Fibroblast of lung (primary cell): ENCODE measurements at regions not wholly inside any gene's neighbourhood (a gene's known extent, or its start where the extent isn't known, plus 50 kb on each side); places are given as distances from the start of the nearest gene placed in this dataset.

Experiments used
- DNase-seq, 2 donors: peaks; one replicate each; pipeline versions ENCODE4 v3.0.0 to v3.0.0-alpha.2; 2010; ENCODE audit warnings: low read depth in 2 of 2
- H2AFZ ChIP-seq: 2 replicates; pipeline ENCODE4 v1.5.1; 2012; ENCODE audit warnings: low read length, control low read depth, inconsistent platforms
- H3K27ac ChIP-seq: 2 replicates; pipeline ENCODE4 v1.5.1; 2011; ENCODE audit warnings: low read length, control low read depth; ENCODE audit not compliant: insufficient read depth
- H3K27me3 ChIP-seq: 2 replicates; pipeline ENCODE4 v1.5.1; 2011; ENCODE audit warnings: mild to moderate bottlenecking, low read length; ENCODE audit not compliant: control insufficient read depth, insufficient read depth
- H3K36me3 ChIP-seq: 2 replicates; pipeline ENCODE4 v1.5.1; 2011; ENCODE audit warnings: low read length; ENCODE audit not compliant: control insufficient read depth, insufficient read depth
- H3K4me1 ChIP-seq: 2 replicates; pipeline ENCODE4 v1.5.1; 2011; ENCODE audit warnings: low read length; ENCODE audit not compliant: control insufficient read depth, insufficient read depth; ENCODE audit errors: extremely low read depth
- H3K4me2 ChIP-seq: 2 replicates; pipeline ENCODE4 v1.5.1; 2011; ENCODE audit warnings: low read length, control low read depth; ENCODE audit not compliant: insufficient read depth; ENCODE audit errors: extremely low read depth
- H3K4me3 ChIP-seq, 4 experiments: fragments of 200-600 bp in 1 of 4; sonication (generic) in 1 of 4; replicated peaks in 1 of 4; 2 replicates each; pipeline ENCODE4 v1.5.1; 2011 to 2016; ENCODE audit warnings: low read length in 4 of 4, low read depth in 3 of 4, mild to moderate bottlenecking in 3 of 4, control low read depth in 2 of 4, inconsistent platforms in 1 of 4, mixed read lengths in 1 of 4; ENCODE audit not compliant: insufficient read depth in 1 of 4; ENCODE audit errors: control extremely low read depth in 1 of 4
- H3K79me2 ChIP-seq: 2 replicates; pipeline ENCODE4 v1.5.1; 2012; ENCODE audit warnings: mild to moderate bottlenecking, low read length, inconsistent platforms; ENCODE audit not compliant: control insufficient read depth, insufficient read depth
- H3K9ac ChIP-seq: 2 replicates; pipeline ENCODE4 v1.5.1; 2011; ENCODE audit warnings: mild to moderate bottlenecking, low read length, control low read depth; ENCODE audit not compliant: insufficient read depth
- H3K9me3 ChIP-seq: 2 replicates; pipeline ENCODE4 v1.5.1; 2012; ENCODE audit warnings: low read depth, low read length; ENCODE audit not compliant: control insufficient read depth, insufficient read depth
- H4K20me1 ChIP-seq: 2 replicates; pipeline ENCODE4 v1.5.1; 2011; ENCODE audit warnings: low read length; ENCODE audit not compliant: control insufficient read depth, insufficient read depth; ENCODE audit errors: extremely low read depth
- CTCF ChIP-seq, 2 donors: IDR thresholded peaks in 1 of 2; conservative IDR thresholded peaks in 1 of 2; 1 replicate in 1 of 2; 2 replicates in 1 of 2; pipeline ENCODE4 v1.5.1; 2011 to 2012; ENCODE audit warnings: low read length in 2 of 2, control low read depth in 1 of 2, inconsistent platforms in 1 of 2, low read depth in 1 of 2, mild to moderate bottlenecking in 1 of 2
- EZH2 ChIP-seq: IDR thresholded peaks from 2 replicates; pipeline ENCODE4 v1.5.1; 2012; ENCODE audit warnings: low read length, control low read depth, mild to moderate bottlenecking; ENCODE audit errors: missing control alignments

GRCh38 chr6:76839505-76839904, 623.8 kb downstream of the HTR1B start:
- H3K4me1 ChIP-seq: no peaks in the 10 kb centered on the region
- no peaks in the 10 kb centered on the region for H3K27me3 ChIP-seq
- H3K4me3 ChIP-seq: no peak overlapping the region
- H3K79me2 ChIP-seq: no peaks in the 10 kb centered on the region
- H3K27ac ChIP-seq: no peak overlapping the region
- no peak for DNase-seq
- H3K36me3 ChIP-seq: no peaks in the 10 kb centered on the region
- TF ChIP-seq CTCF (conservative IDR thresholded peaks at IDR 0.05 in 1 of 2, IDR thresholded peaks at IDR 0.05 in 1 of 2; ENCODE audit: low read depth in 1 of 2, low read length in 2 of 2) (no peak), EZH2 (no peak)
- H2AFZ ChIP-seq: no peak overlapping the region
- H3K4me2 ChIP-seq: no peak overlapping the region
- no peaks in the 10 kb centered on the region for H4K20me1 ChIP-seq
- H3K9me3 ChIP-seq: no peaks in the 10 kb centered on the region
- no peak overlapping the region for H3K9ac ChIP-seq

GRCh38 chr6:76837564-76837963, 625.7 kb downstream of the HTR1B start:
- Histone ChIP-seq H3K9me3 (no peaks in the 10 kb centered on the region), H3K79me2 (no peaks in the 10 kb centered on the region)

GRCh38 chr6:76835695-76836094, 627.6 kb downstream of the HTR1B start:
- H3K27me3 ChIP-seq: no peaks in the 10 kb centered on the region
- H3K36me3 ChIP-seq: no peaks in the 10 kb centered on the region
- no peaks in the 10 kb centered on the region for H3K4me1 ChIP-seq
- H3K4me3 ChIP-seq: no peak overlapping the region
- no peaks in the 10 kb centered on the region for H3K9me3 ChIP-seq
- H3K27ac ChIP-seq: no peak overlapping the region
- H3K79me2 ChIP-seq: no peaks in the 10 kb centered on the region
- H3K4me2 ChIP-seq: no peak overlapping the region
- H4K20me1 ChIP-seq: no peaks in the 10 kb centered on the region
- TF ChIP-seq CTCF (conservative IDR thresholded peaks at IDR 0.05 in 1 of 2, IDR thresholded peaks at IDR 0.05 in 1 of 2; ENCODE audit: low read depth in 1 of 2, low read length in 2 of 2) (no peak), EZH2 (no peak)
- no peak overlapping the region for H3K9ac ChIP-seq
- no peak for DNase-seq
- no peak overlapping the region for H2AFZ ChIP-seq

More at GRCh38 chr6:76837564-76837963, 625.7 kb downstream of the HTR1B start:
- Histone ChIP-seq H2AFZ (no peak overlapping the region), H3K27ac (no peak overlapping the region), H3K4me3 (no peak overlapping the region), H3K4me2 (no peak overlapping the region), H3K27me3 (no peaks in the 10 kb centered on the region), H3K36me3 (no peaks in the 10 kb centered on the region), H4K20me1 (no peaks in the 10 kb centered on the region), H3K9ac (no peak overlapping the region), H3K4me1 (no peaks in the 10 kb centered on the region)
- no peak for TF ChIP-seq CTCF (conservative IDR thresholded peaks at IDR 0.05 in 1 of 2, IDR thresholded peaks at IDR 0.05 in 1 of 2; ENCODE audit: low read depth in 1 of 2, low read length in 2 of 2)
- no peak for TF ChIP-seq EZH2
- no peak for DNase-seq
